PC-9 (cell line): ENCODE measurements at regions not wholly inside any gene's neighbourhood (a gene's known extent, or its start where the extent isn't known, plus 50 kb on each side); places are given as distances from the start of the nearest gene placed in this dataset.
A peak's percentile ranks its signal among the peaks of the same experiment; 100 is the strongest.

Experiments used
- BruUV-seq: library from RNA; stranded (reverse); fragments of 400-500 nt; replicated peaks from 2 replicates; lab custom pipeline; 2021; lab: Mats Ljungman, UMichigan
- CTCF ChIA-PET: fragments of 300-600 bp; sonication (Branson Sonifier 250); formaldehyde crosslinking; loops from one replicate; lab custom pipeline; 2022; ENCODE audit warnings: antibody characterized with exemption; lab: Charles Lee
- POLR2A ChIA-PET: fragments of 300-600 bp; sonication (Branson Sonifier 250); formaldehyde crosslinking; loops from one replicate; lab custom pipeline; 2022; ENCODE audit warnings: antibody characterized with exemption; ENCODE audit not compliant: unreplicated experiment; lab: Charles Lee
- DNase-seq, 2 experiments: peaks; one replicate each; pipeline versions ENCODE4 v3.0.0 to v3.0.0-alpha.2; 2015 to 2022; ENCODE audit warnings: mixed read lengths in 1 of 2
- H2AFZ ChIP-seq: fragments of 200-600 bp; sonication (generic); 2 replicates; pipeline ENCODE4 v1.8.1; 2017; ENCODE audit warnings: antibody characterized with exemption
- H3F3A ChIP-seq: fragments of 200-600 bp; sonication (generic); 2 replicates; pipeline ENCODE4 v1.8.1; 2017; ENCODE audit warnings: antibody characterized with exemption, mild to moderate bottlenecking, low read depth; ENCODE audit not compliant: insufficient read depth
- H3K27ac ChIP-seq: fragments of 200-600 bp; sonication (generic); 2 replicates; pipeline ENCODE4 v1.6.1; 2016; ENCODE audit warnings: mixed run types
- H3K27me3 ChIP-seq: fragments of 200-600 bp; sonication (generic); 2 replicates; pipeline ENCODE4 v1.6.1; 2016; ENCODE audit warnings: low read depth, mixed run types; ENCODE audit not compliant: insufficient read depth
- H3K36me3 ChIP-seq: fragments of 200-600 bp; sonication (generic); 2 replicates; pipeline ENCODE4 v1.6.1; 2016; ENCODE audit warnings: low read depth, mixed run types
- H3K4me1 ChIP-seq: fragments of 200-600 bp; sonication (generic); replicated peaks from 2 replicates; pipeline ENCODE4 v1.6.1; 2016; ENCODE audit warnings: mixed run types; ENCODE audit not compliant: insufficient read depth
- H3K4me2 ChIP-seq: fragments of 200-600 bp; sonication (generic); 2 replicates; pipeline ENCODE4 v1.6.1; 2017; ENCODE audit warnings: mixed run types
- H3K4me3 ChIP-seq: fragments of 200-600 bp; sonication (generic); 2 replicates; pipeline ENCODE4 v1.6.1; 2016; ENCODE audit warnings: mixed run types
- H3K79me2 ChIP-seq: fragments of 200-600 bp; sonication (generic); 2 replicates; pipeline ENCODE4 v1.6.1; 2017; ENCODE audit warnings: low read depth, mixed run types
- H3K9me2 ChIP-seq: fragments of 200-600 bp; sonication (generic); 2 replicates; pipeline ENCODE4 v1.8.1; 2017; ENCODE audit warnings: mild to moderate bottlenecking; ENCODE audit not compliant: insufficient read depth
- H3K9me3 ChIP-seq: fragments of 200-600 bp; sonication (generic); 2 replicates; pipeline ENCODE4 v1.8.1; 2016; ENCODE audit warnings: low read depth; ENCODE audit not compliant: insufficient read depth
- H4K20me1 ChIP-seq: fragments of 200-600 bp; sonication (generic); 2 replicates; pipeline ENCODE4 v1.8.1; 2017; ENCODE audit not compliant: insufficient read depth
- EZH2 ChIP-seq: fragments of 200-600 bp; sonication (generic); IDR thresholded peaks from 2 replicates; pipeline ENCODE4 v1.8.0; 2017; ENCODE audit warnings: antibody characterized with exemption, low read depth
- intact Hi-C: fragments of 100-400 bp; cut with micrococcal nuclease; formaldehyde crosslinking; loops from one replicate; pipeline ENCODE4 v1.10.0; 2022; ENCODE audit not compliant: unreplicated experiment
- TF ChIP-seq, protein P1 (sequence below): fragments of 200-600 bp; sonication (generic); conservative IDR thresholded peaks from 2 replicates; pipeline ENCODE4 v1.6.1; 2017; ENCODE audit warnings: mixed run types, antibody characterized with exemption, mild to moderate bottlenecking, moderate library complexity

DNA sequence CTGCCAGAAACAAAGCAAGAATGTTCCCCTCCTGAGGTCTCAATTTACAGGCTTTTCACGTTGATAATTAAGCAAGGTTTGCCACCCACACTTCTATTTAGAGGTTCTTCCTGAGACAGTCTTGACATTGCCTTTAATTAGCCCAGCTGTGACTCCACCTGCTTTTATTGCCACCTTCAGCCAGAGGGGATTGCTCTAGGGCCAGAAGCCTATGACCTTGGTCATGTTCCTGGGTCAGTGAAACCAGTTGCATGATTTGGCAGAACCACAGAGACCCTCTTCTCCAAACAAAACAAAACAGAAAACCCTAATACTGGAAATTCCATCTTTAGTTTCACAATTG is 89.8 kb downstream of the APIP start:
- peaks cover 18% of the 10 kb centered on the region; the same call in 1 of the 2 replicates for H3F3A ChIP-seq
- ChIA-PET POLR2A (interaction anchor here (0.7 kb wide), 1 partner anchor 200 kb away, joined by 4 read pairs; no protein-coding TSS in a partner anchor), CTCF (no interaction called here)
- H4K20me1 ChIP-seq = no peaks in the 10 kb centered on the region
- intact Hi-C loops = no loop called here
- peaks cover 43% of the 10 kb centered on the region for H3K4me1 ChIP-seq
- H3K27me3 ChIP-seq = no peaks in the 10 kb centered on the region
- H3K4me3 ChIP-seq = no peak overlapping the region
- H3K27ac ChIP-seq = peak overlapping the region; percentile 58; the same call in 1 of the 2 replicates
- H3K79me2 ChIP-seq = no peaks in the 10 kb centered on the region
- TF ChIP-seq, protein P1, sequence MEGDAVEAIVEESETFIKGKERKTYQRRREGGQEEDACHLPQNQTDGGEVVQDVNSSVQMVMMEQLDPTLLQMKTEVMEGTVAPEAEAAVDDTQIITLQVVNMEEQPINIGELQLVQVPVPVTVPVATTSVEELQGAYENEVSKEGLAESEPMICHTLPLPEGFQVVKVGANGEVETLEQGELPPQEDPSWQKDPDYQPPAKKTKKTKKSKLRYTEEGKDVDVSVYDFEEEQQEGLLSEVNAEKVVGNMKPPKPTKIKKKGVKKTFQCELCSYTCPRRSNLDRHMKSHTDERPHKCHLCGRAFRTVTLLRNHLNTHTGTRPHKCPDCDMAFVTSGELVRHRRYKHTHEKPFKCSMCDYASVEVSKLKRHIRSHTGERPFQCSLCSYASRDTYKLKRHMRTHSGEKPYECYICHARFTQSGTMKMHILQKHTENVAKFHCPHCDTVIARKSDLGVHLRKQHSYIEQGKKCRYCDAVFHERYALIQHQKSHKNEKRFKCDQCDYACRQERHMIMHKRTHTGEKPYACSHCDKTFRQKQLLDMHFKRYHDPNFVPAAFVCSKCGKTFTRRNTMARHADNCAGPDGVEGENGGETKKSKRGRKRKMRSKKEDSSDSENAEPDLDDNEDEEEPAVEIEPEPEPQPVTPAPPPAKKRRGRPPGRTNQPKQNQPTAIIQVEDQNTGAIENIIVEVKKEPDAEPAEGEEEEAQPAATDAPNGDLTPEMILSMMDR = no peak
- TF ChIP-seq EZH2 = no peak
- H3K9me3 ChIP-seq = no peaks in the 10 kb centered on the region
- H3K9me2 ChIP-seq = no peaks in the 10 kb centered on the region
- no TSS peak for BruUV-seq
- no peaks in the 10 kb centered on the region for H3K36me3 ChIP-seq
- no peak overlapping the region for H2AFZ ChIP-seq
- H3K4me2 ChIP-seq = peak overlapping the region; percentile 40; the same call in 1 of the 2 replicates
- no peak for DNase-seq

DNA sequence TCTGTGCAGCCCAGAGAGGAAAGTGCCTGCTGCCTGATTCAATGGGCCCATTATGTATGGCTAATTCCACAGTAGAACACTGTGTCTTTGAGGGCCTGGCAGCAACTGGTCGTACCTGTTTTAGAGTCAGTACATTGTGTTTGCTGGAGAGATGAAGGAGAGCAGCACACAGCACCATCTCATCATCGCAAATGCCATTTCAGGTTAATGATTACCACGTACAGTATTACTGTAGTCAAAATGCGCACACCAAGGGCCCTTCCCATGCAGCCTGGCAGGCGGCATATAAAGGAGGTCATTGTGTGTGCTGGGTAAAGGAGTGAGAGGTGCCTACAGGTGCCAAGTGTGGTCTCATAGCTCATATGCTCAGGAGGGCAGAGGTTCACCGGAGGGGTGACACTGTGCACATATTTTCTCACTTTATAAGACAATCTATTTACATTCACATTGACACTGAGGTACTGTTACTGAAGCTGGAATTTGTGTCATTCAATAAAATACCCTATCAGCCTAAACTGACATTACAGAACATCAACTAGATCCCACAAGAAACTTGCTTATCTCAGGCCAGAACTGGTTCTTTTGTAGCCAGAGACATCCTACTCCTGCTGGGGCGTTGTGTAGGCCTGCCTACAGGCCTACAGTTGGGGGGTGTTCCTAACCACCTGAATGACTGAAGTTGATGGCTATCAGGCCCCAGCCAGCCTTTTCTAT is 90.4 kb downstream of the APIP start:
- Histone ChIP-seq H3K79me2 (no peaks in the 10 kb centered on the region), H3K36me3 (no peaks in the 10 kb centered on the region), H3K4me1 (peaks cover 43% of the 10 kb centered on the region), H3K4me3 (no peak overlapping the region), H2AFZ (peak overlapping the region; percentile 59), H3K27me3 (no peaks in the 10 kb centered on the region), H3K9me2 (no peaks in the 10 kb centered on the region), H3K27ac (peak overlapping the region; percentile 58), H3K4me2 (peak overlapping the region; percentile 40), H3K9me3 (no peaks in the 10 kb centered on the region), H3F3A (peaks cover 18% of the 10 kb centered on the region; the same call in 1 of the 2 replicates), H4K20me1 (no peaks in the 10 kb centered on the region)
- DNase-seq = peak; percentile 16 to 70
- no TSS peak for BruUV-seq
- ChIA-PET POLR2A (interaction anchor here (0.7 kb wide), 1 partner anchor 200 kb away, joined by 4 read pairs; no protein-coding TSS in a partner anchor), CTCF (no interaction called here)
- TF ChIP-seq, protein P1 = no peak
- no peak for TF ChIP-seq EZH2
- intact Hi-C loops = no loop called here

DNA sequence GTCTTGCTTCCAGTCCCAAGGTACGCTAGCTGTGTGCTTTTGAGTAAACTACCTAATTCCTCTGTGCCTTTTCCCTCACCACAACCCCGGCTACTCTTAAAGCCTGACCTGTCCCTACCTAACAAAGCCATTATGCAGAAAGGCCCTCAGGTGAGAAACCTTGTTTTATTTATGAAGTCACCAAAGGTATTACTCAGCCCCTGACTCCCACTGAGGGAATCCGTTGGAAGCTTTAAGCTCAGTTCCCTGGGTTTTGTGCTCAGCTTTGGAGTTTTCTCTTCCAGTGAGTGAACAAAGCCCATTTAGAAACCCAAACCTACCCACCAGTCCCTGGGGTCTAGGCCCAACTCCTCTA is 90.9 kb downstream of the APIP start:
- peak overlapping the region; percentile 40 for H3K4me2 ChIP-seq
- H3K27ac ChIP-seq = peak overlapping the region; percentile 58
- H3K4me1 ChIP-seq = peaks cover 40% of the 10 kb centered on the region
- H3K4me3 ChIP-seq = no peak overlapping the region
- no peaks in the 10 kb centered on the region for H3K36me3 ChIP-seq
- intact Hi-C loops = no loop called here
- POLR2A ChIA-PET = no interaction called here
- CTCF ChIA-PET = interaction anchor here (0.5 kb wide), 1 partner anchor 170 kb away, joined by 5 read pairs; no protein-coding TSS in a partner anchor
- H3K9me3 ChIP-seq = no peaks in the 10 kb centered on the region
- no peaks in the 10 kb centered on the region for H4K20me1 ChIP-seq
- peaks cover 18% of the 10 kb centered on the region; the same call in 1 of the 2 replicates for H3F3A ChIP-seq
- TF ChIP-seq, protein P1 = no peak
- no peak for TF ChIP-seq EZH2
- H3K79me2 ChIP-seq = no peaks in the 10 kb centered on the region
- H3K27me3 ChIP-seq = no peaks in the 10 kb centered on the region
- H3K9me2 ChIP-seq = no peaks in the 10 kb centered on the region
- BruUV-seq = no TSS peak
- peak overlapping the region; percentile 59 for H2AFZ ChIP-seq
- peak in 1 of 2 experiments; percentile 67 for DNase-seq
